ENCODE measurements at regions not wholly inside any gene's neighbourhood (a gene's known extent, or its start where the extent isn't known, plus 50 kb on each side); places are given as distances from the start of the nearest gene placed in this dataset.

- DNase-seq (ENCODE audit: low read depth in 2 of 2): no peak
Measured at GRCh38 chr16:82248677-82249076, 78.7 kb upstream of the MPHOSPH6 start.

- no peak for DNase-seq (ENCODE audit: low read depth in 2 of 2)
Measured at GRCh38 chr16:82248012-82248656, 78.1 kb upstream of the MPHOSPH6 start.

- DNase-seq (ENCODE audit: low read depth in 2 of 2): no peak
Measured at GRCh38 chr16:82242201-82242600, 72.2 kb upstream of the MPHOSPH6 start.

GRCh38 chr16:82241469-82242052, 71.5 kb upstream of the MPHOSPH6 start:
- no peak for DNase-seq (ENCODE audit: low read depth in 2 of 2)

- no peak for DNase-seq (ENCODE audit: low read depth in 2 of 2)
Measured at GRCh38 chr16:82240111-82240510, 70.1 kb upstream of the MPHOSPH6 start.

- DNase-seq (ENCODE audit: low read depth in 2 of 2): no peak
Measured at GRCh38 chr16:82236875-82237274, 66.9 kb upstream of the MPHOSPH6 start.

GRCh38 chr16:82236415-82236814, 66.4 kb upstream of the MPHOSPH6 start:
- DNase-seq (ENCODE audit: low read depth in 2 of 2): no peak

- no peak for DNase-seq (ENCODE audit: low read depth in 2 of 2)
Measured at GRCh38 chr16:82232806-82233205, 62.8 kb upstream of the MPHOSPH6 start.

- DNase-seq (ENCODE audit: low read depth in 2 of 2): no peak
Measured at GRCh38 chr16:82231008-82231787, 61.2 kb upstream of the MPHOSPH6 start.

- peak; percentile 84 to 88 for DNase-seq (ENCODE audit: low read depth in 2 of 2)
Measured at GRCh38 chr16:82229800-82230619, 60.0 kb upstream of the MPHOSPH6 start.

- no peak for DNase-seq (ENCODE audit: low read depth in 2 of 2)
Measured at GRCh38 chr16:82226327-82226726, 56.3 kb upstream of the MPHOSPH6 start.

- DNase-seq (ENCODE audit: low read depth in 2 of 2): no peak
Measured at GRCh38 chr16:82224821-82225220, 54.8 kb upstream of the MPHOSPH6 start.

- no peak for DNase-seq (ENCODE audit: low read depth in 2 of 2)
Measured at GRCh38 chr16:82220541-82220940, 50.5 kb upstream of the MPHOSPH6 start.

Data from lung microvascular endothelial cell (primary cell).